LoVo (cell line): ENCODE measurements at regions not wholly inside any gene's neighbourhood (a gene's known extent, or its start where the extent isn't known, plus 50 kb on each side); places are given as distances from the start of the nearest gene placed in this dataset.
"Not testable (repeated sequence)": the region's sequence is repeated elsewhere in the genome, so short reads cannot be mapped to it uniquely, and the experiment has no call there.

ENCODE experiments used
- DNase-seq: peaks from one replicate; pipeline ENCODE4 v3.0.0-alpha.2; 2016; ENCODE audit warnings: low spot score

GRCh38 chr4:10816571-10816970, 132.0 kb upstream of the CLNK start:
- no peak for DNase-seq

GRCh38 chr4:10811991-10812390, 127.4 kb upstream of the CLNK start:
- DNase-seq: no peak

GRCh38 chr4:10810411-10810810, 125.8 kb upstream of the CLNK start:
- no peak for DNase-seq

GRCh38 chr4:10809905-10810304, 125.3 kb upstream of the CLNK start:
- DNase-seq: no peak

GRCh38 chr4:10808591-10808990, 124.0 kb upstream of the CLNK start:
- DNase-seq: no peak

GRCh38 chr4:10806953-10807645, 122.5 kb upstream of the CLNK start:
- no peak for DNase-seq

GRCh38 chr4:10803713-10804343, 119.3 kb upstream of the CLNK start:
- DNase-seq: no peak

- no peak for DNase-seq
These were observed 102.8 kb upstream of the CLNK start for GRCh38 chr4:10787365-10787764.

GRCh38 chr4:10784621-10785020, 100.1 kb upstream of the CLNK start:
- no peak for DNase-seq

GRCh38 chr4:10783351-10783750, 98.8 kb upstream of the CLNK start:
- no peak for DNase-seq

- DNase-seq: no peak
These were observed 97.2 kb upstream of the CLNK start for GRCh38 chr4:10781805-10782204.

- DNase-seq: not testable (repeated sequence)
These were observed 96.2 kb upstream of the CLNK start for GRCh38 chr4:10780803-10781202.

GRCh38 chr4:10775132-10775531, 90.6 kb upstream of the CLNK start:
- not testable (repeated sequence) for DNase-seq

- no peak for DNase-seq
These were observed 89.1 kb upstream of the CLNK start for GRCh38 chr4:10773656-10774055.

- no peak for DNase-seq
These were observed 88.4 kb upstream of the CLNK start for GRCh38 chr4:10773010-10773409.

GRCh38 chr4:10765386-10765785, 80.8 kb upstream of the CLNK start:
- DNase-seq: no peak

GRCh38 chr4:10762561-10762960, 78.0 kb upstream of the CLNK start:
- DNase-seq: no peak

- DNase-seq: no peak
These were observed 77.3 kb upstream of the CLNK start for GRCh38 chr4:10761903-10762302.

- DNase-seq: no peak
These were observed 75.5 kb upstream of the CLNK start for GRCh38 chr4:10760086-10760485.

GRCh38 chr4:10758906-10759305, 74.3 kb upstream of the CLNK start:
- DNase-seq: no peak

GRCh38 chr4:10753856-10754402, 69.4 kb upstream of the CLNK start:
- no peak for DNase-seq

- DNase-seq: no peak
These were observed 68.8 kb upstream of the CLNK start for GRCh38 chr4:10753336-10753735.

- no peak for DNase-seq
These were observed 66.1 kb upstream of the CLNK start for GRCh38 chr4:10750714-10751113.

- DNase-seq: no peak
These were observed 62.6 kb upstream of the CLNK start for GRCh38 chr4:10747186-10747585.
